Natural killer cell (primary cell): ENCODE measurements at regions not wholly inside any gene's neighbourhood (a gene's known extent, or its start where the extent isn't known, plus 50 kb on each side); places are given as distances from the start of the nearest gene placed in this dataset.

Source experiments
- ATAC-seq, 3 donors: fragments of 150-1000 bp in 2 of 3; fragments of 200-7000 bp in 1 of 3; cut with Tn5 transposase; 1 replicate in 1 of 3; 2 replicates in 2 of 3; pipeline ENCODE4 v1.10.0; 2021; ENCODE audit warnings: mild to moderate bottlenecking in 2 of 3, moderate library complexity in 2 of 3
- DNase-seq, 2 donors: peaks; one replicate each; pipeline versions ENCODE4 v3.0.0 to v3.0.0-alpha.2; 2013 to 2021; ENCODE audit warnings: mixed read lengths in 1 of 2
- H3K27ac ChIP-seq: one replicate; pipeline ENCODE4 v1.5.1; 2013; ENCODE audit warnings: mild to moderate bottlenecking, low read length
- H3K27me3 ChIP-seq: one replicate; pipeline ENCODE4 v1.6.1; 2013; ENCODE audit warnings: low read length; ENCODE audit not compliant: control insufficient read depth, insufficient read depth
- H3K36me3 ChIP-seq: one replicate; pipeline ENCODE4 v1.6.1; 2013; ENCODE audit warnings: low read length; ENCODE audit not compliant: control insufficient read depth, insufficient read depth
- H3K4me1 ChIP-seq: one replicate; pipeline ENCODE4 v1.6.1; 2013; ENCODE audit warnings: low read length; ENCODE audit not compliant: control insufficient read depth, insufficient read depth
- H3K4me3 ChIP-seq: one replicate; pipeline ENCODE4 v1.5.1; 2013; ENCODE audit warnings: low read length
- H3K9me3 ChIP-seq: one replicate; pipeline ENCODE4 v1.6.1; 2013; ENCODE audit warnings: low read length; ENCODE audit not compliant: control insufficient read depth, insufficient read depth
- H3K27ac Mint-ChIP-seq, 2 donors: one replicate each; pipeline ENCODE4 v1.8.0; 2022; ENCODE audit warnings: mild to moderate bottlenecking in 2 of 2, mixed read lengths in 2 of 2, moderate library complexity in 1 of 2
- H3K27me3 Mint-ChIP-seq, 2 donors: one replicate each; pipeline ENCODE4 v1.8.0; 2022; ENCODE audit warnings: low read depth in 2 of 2, mixed read lengths in 2 of 2
- H3K36me3 Mint-ChIP-seq: one replicate; pipeline ENCODE4 v1.8.0; 2022; ENCODE audit warnings: mixed read lengths
- H3K4me1 Mint-ChIP-seq, 2 donors: one replicate each; pipeline ENCODE4 v1.8.0; 2022; ENCODE audit warnings: mixed read lengths in 2 of 2
- H3K4me3 Mint-ChIP-seq: one replicate; pipeline ENCODE4 v1.8.0; 2022; ENCODE audit warnings: mild to moderate bottlenecking, moderate library complexity, mixed read lengths
- H3K9me3 Mint-ChIP-seq, 2 donors: one replicate each; pipeline ENCODE4 v1.8.0; 2022; ENCODE audit warnings: mixed read lengths in 2 of 2
- WGBS: methylation state at CpG from one replicate; pipeline ENCODE4 v1.1.7; 2013; ENCODE audit warnings: missing lambda C conversion rate; ENCODE audit not compliant: insufficient coverage; 5-methylcytosine and 5-hydroxymethylcytosine counted together
- intact Hi-C: fragments of 100-400 bp; cut with micrococcal nuclease; formaldehyde crosslinking; loops from one replicate; pipeline ENCODE4 v1.14.2; 2022
- TF ChIP-seq, protein P1 (sequence below): fragments of 200-600 bp; IDR thresholded peaks from one replicate; pipeline ENCODE4 v1.8.0; 2022; ENCODE audit warnings: antibody characterized with exemption

DNA sequence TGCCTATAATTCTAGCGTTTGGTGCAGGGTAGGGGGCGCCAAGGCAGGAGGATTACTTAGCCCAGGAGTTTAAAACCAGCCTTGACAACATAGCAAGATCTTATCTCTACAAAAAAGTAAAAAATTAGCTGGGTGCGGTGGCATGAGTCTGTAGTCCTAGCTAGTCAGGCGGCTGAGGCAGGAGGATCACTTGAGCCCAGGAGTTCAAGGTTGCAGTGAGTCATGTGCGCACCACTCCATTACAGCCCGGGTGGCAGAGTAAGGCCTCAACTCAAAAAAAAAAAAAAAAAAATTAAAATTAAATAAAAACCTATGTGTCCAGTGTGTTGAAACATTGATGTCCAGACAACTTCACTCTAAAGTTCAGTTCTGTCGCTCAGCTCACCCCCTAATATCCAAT lies 78.2 kb upstream of the SOX2 start:
- Mint-ChIP-seq H3K27ac (no peak overlapping the region), H3K27me3 (no peaks in the 10 kb centered on the region), H3K36me3 (no peaks in the 10 kb centered on the region), H3K9me3 (peaks cover 5 to 9% of the 10 kb centered on the region in 2 donors), H3K4me3 (no peak overlapping the region), H3K4me1 (no peaks in the 10 kb centered on the region)
- Histone ChIP-seq H3K27me3 (no peaks in the 10 kb centered on the region), H3K4me3 (no peak overlapping the region), H3K36me3 (no peaks in the 10 kb centered on the region), H3K4me1 (no peaks in the 10 kb centered on the region), H3K27ac (no peak overlapping the region), H3K9me3 (no peaks in the 10 kb centered on the region)
- ATAC-seq: no peak
- TF ChIP-seq, protein P1, sequence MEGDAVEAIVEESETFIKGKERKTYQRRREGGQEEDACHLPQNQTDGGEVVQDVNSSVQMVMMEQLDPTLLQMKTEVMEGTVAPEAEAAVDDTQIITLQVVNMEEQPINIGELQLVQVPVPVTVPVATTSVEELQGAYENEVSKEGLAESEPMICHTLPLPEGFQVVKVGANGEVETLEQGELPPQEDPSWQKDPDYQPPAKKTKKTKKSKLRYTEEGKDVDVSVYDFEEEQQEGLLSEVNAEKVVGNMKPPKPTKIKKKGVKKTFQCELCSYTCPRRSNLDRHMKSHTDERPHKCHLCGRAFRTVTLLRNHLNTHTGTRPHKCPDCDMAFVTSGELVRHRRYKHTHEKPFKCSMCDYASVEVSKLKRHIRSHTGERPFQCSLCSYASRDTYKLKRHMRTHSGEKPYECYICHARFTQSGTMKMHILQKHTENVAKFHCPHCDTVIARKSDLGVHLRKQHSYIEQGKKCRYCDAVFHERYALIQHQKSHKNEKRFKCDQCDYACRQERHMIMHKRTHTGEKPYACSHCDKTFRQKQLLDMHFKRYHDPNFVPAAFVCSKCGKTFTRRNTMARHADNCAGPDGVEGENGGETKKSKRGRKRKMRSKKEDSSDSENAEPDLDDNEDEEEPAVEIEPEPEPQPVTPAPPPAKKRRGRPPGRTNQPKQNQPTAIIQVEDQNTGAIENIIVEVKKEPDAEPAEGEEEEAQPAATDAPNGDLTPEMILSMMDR: no peak
- DNase-seq: no peak
- intact Hi-C loops: no loop called here
- 96% methylated on average over 6 of the region's 7 CpGs for WGBS

DNA sequence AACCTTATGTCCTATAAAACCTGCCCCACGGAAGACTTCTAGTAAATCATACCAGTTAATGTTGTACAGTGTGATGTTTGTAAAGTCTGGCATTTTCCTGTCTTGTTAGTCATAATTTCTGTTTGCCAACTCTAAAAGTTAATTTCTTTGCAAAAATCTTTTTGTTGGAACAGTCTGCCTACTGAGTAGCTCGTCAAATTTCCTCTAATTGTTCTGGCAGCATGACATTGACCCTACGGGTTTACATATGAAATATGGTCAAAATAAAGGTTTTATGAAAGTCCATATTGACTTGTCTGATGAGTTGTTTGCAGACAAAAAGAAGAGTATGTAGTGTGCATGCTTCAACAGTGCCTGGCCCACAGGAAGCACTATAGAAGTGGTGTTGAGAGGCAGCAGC lies 79.8 kb upstream of the SOX2 start:
- Mint-ChIP-seq H3K27me3 (no peaks in the 10 kb centered on the region), H3K9me3 (peaks cover 5 to 11% of the 10 kb centered on the region in 2 donors), H3K36me3 (no peaks in the 10 kb centered on the region), H3K4me3 (no peak overlapping the region), H3K4me1 (no peaks in the 10 kb centered on the region), H3K27ac (no peak overlapping the region)
- ATAC-seq: no peak
- intact Hi-C loops: no loop called here
- TF ChIP-seq, protein P1: no peak
- WGBS: 83% methylated on average over 2 of the region's 3 CpGs
- H3K4me1 ChIP-seq: no peaks in the 10 kb centered on the region
- no peaks in the 10 kb centered on the region for H3K27me3 ChIP-seq
- no peak overlapping the region for H3K27ac ChIP-seq
- no peak for DNase-seq
- H3K36me3 ChIP-seq: no peaks in the 10 kb centered on the region
- no peak overlapping the region for H3K4me3 ChIP-seq
- no peaks in the 10 kb centered on the region for H3K9me3 ChIP-seq

DNA sequence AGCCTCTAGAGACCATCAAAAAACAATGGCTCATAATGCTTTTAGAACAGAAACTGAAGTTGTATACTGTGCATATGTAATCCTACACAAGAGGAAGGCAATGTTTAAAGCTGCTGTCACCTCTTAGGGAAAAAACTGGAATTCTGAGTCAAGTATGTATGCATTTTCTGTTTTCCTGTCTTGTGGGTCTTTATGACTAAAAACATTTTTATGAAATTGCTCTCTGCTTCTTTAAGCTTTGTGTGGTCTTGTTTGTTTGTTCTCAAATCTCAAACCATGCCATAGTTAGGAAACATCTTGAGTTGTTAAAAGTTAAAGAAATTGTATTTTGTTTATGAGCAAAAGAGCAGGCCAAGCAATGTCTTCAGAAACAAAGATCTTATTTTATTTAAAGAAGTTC lies 80.9 kb upstream of the SOX2 start:
- H3K4me3 Mint-ChIP-seq: no peak overlapping the region
- ATAC-seq: no peak
- Histone ChIP-seq H3K27ac (no peak overlapping the region), H3K36me3 (no peaks in the 10 kb centered on the region), H3K27me3 (no peaks in the 10 kb centered on the region), H3K4me3 (no peak overlapping the region), H3K4me1 (no peaks in the 10 kb centered on the region), H3K9me3 (no peaks in the 10 kb centered on the region)
- TF ChIP-seq, protein P1: no peak
- no peak overlapping the region for H3K27ac Mint-ChIP-seq
- intact Hi-C loops: no loop called here
- no peak for DNase-seq
- no peaks in the 10 kb centered on the region for H3K27me3 Mint-ChIP-seq
- no peaks in the 10 kb centered on the region for H3K4me1 Mint-ChIP-seq
- peaks cover 5 to 11% of the 10 kb centered on the region in 2 donors for H3K9me3 Mint-ChIP-seq
- no peaks in the 10 kb centered on the region for H3K36me3 Mint-ChIP-seq

DNA sequence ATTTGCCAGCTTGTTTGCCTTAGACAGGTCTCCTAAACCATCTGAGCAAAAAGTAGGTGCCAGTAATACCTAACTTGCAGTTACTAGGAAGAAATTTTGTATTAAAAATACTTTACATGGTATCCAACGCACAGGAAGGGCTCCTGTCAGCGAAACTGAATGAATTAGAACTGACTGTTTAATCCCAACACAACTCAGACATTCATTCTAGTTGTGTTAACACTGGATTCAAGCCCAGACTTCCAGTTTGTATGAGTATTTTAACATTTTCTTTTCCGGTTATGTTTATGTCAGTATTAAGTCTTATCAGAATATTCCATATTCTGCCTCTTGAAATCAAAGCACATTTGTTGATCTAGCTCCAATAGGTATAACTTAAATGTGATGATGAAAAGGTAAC lies 82.0 kb upstream of the SOX2 start:
- no peak overlapping the region for H3K4me3 Mint-ChIP-seq
- ATAC-seq (no peak), DNase-seq (no peak)
- intact Hi-C loops: no loop called here
- no peaks in the 10 kb centered on the region for H3K36me3 Mint-ChIP-seq
- Histone ChIP-seq H3K27me3 (no peaks in the 10 kb centered on the region), H3K4me3 (no peak overlapping the region), H3K27ac (no peak overlapping the region), H3K9me3 (no peaks in the 10 kb centered on the region), H3K36me3 (no peaks in the 10 kb centered on the region), H3K4me1 (no peaks in the 10 kb centered on the region)
- H3K4me1 Mint-ChIP-seq: no peaks in the 10 kb centered on the region
- WGBS: 100% methylated on average over 2 of the region's 3 CpGs
- no peak overlapping the region for H3K27ac Mint-ChIP-seq
- TF ChIP-seq, protein P1: no peak
- peaks cover 5 to 9% of the 10 kb centered on the region in 2 donors for H3K9me3 Mint-ChIP-seq
- H3K27me3 Mint-ChIP-seq: no peaks in the 10 kb centered on the region
